ENCODE measurements at regions not wholly inside any gene's neighbourhood (a gene's known extent, or its start where the extent isn't known, plus 50 kb on each side); places are given as distances from the start of the nearest gene placed in this dataset.

GRCh38 chr1:212207822-212208520 is 77.2 kb upstream of the PPP2R5A start:
- Histone ChIP-seq H3K4me3 (ENCODE audit: low read length in 3 of 3) (no peak overlapping the region), H3K36me3 (ENCODE audit: control insufficient read depth in 3 of 3, insufficient read depth in 3 of 3, low read length in 3 of 3) (no peaks in the 10 kb centered on the region), H3K27ac (ENCODE audit: low read depth, low read length) (no peak overlapping the region), H3K27me3 (ENCODE audit: control insufficient read depth in 3 of 3, insufficient read depth in 3 of 3, low read length in 3 of 3) (no peaks in the 10 kb centered on the region), H3K9me3 (ENCODE audit: control insufficient read depth in 3 of 3, low read length in 3 of 3) (no peaks in the 10 kb centered on the region), H3K4me1 (ENCODE audit: control insufficient read depth in 3 of 3, insufficient read depth in 3 of 3, low read length in 3 of 3) (peaks cover 0 to 11% (median 10%) of the 10 kb centered on the region in 3 donors), H3K9ac (ENCODE audit: low read depth in 1 of 3, low read length in 3 of 3) (no peak overlapping the region)

- no peak overlapping the region for H3K9ac ChIP-seq (ENCODE audit: low read depth in 1 of 3, low read length in 3 of 3)
- H3K4me3 ChIP-seq (ENCODE audit: low read length in 3 of 3) = no peak overlapping the region
- no peaks in the 10 kb centered on the region for H3K9me3 ChIP-seq (ENCODE audit: control insufficient read depth in 3 of 3, low read length in 3 of 3)
- H3K27ac ChIP-seq (ENCODE audit: low read depth, low read length) = no peak overlapping the region
- H3K36me3 ChIP-seq (ENCODE audit: control insufficient read depth in 3 of 3, insufficient read depth in 3 of 3, low read length in 3 of 3) = no peaks in the 10 kb centered on the region
- H3K27me3 ChIP-seq (ENCODE audit: control insufficient read depth in 3 of 3, insufficient read depth in 3 of 3, low read length in 3 of 3) = no peaks in the 10 kb centered on the region
- H3K4me1 ChIP-seq (ENCODE audit: control insufficient read depth in 3 of 3, insufficient read depth in 3 of 3, low read length in 3 of 3) = peaks cover 0 to 11% (median 10%) of the 10 kb centered on the region in 3 donors
Observed at GRCh38 chr1:212208978-212209644, 76.1 kb upstream of the PPP2R5A start.

GRCh38 chr1:212211371-212211770 is 73.8 kb upstream of the PPP2R5A start:
- Histone ChIP-seq H3K4me3 (ENCODE audit: low read length in 3 of 3) (no peak overlapping the region), H3K27ac (ENCODE audit: low read depth, low read length) (no peak overlapping the region), H3K36me3 (ENCODE audit: control insufficient read depth in 3 of 3, insufficient read depth in 3 of 3, low read length in 3 of 3) (no peaks in the 10 kb centered on the region), H3K9me3 (ENCODE audit: control insufficient read depth in 3 of 3, low read length in 3 of 3) (no peaks in the 10 kb centered on the region), H3K27me3 (ENCODE audit: control insufficient read depth in 3 of 3, insufficient read depth in 3 of 3, low read length in 3 of 3) (no peaks in the 10 kb centered on the region), H3K4me1 (ENCODE audit: control insufficient read depth in 3 of 3, insufficient read depth in 3 of 3, low read length in 3 of 3) (peaks cover 0 to 11% (median 9%) of the 10 kb centered on the region in 3 donors), H3K9ac (ENCODE audit: low read depth in 1 of 3, low read length in 3 of 3) (no peak overlapping the region)

GRCh38 chr1:212212343-212212742 is 72.9 kb upstream of the PPP2R5A start:
- H3K9me3 ChIP-seq (ENCODE audit: control insufficient read depth in 3 of 3, low read length in 3 of 3) = no peaks in the 10 kb centered on the region
- H3K27me3 ChIP-seq (ENCODE audit: control insufficient read depth in 3 of 3, insufficient read depth in 3 of 3, low read length in 3 of 3) = no peaks in the 10 kb centered on the region
- H3K4me3 ChIP-seq (ENCODE audit: low read length in 3 of 3) = no peak overlapping the region
- no peak overlapping the region for H3K9ac ChIP-seq (ENCODE audit: low read depth in 1 of 3, low read length in 3 of 3)
- H3K36me3 ChIP-seq (ENCODE audit: control insufficient read depth in 3 of 3, insufficient read depth in 3 of 3, low read length in 3 of 3) = no peaks in the 10 kb centered on the region
- no peak overlapping the region for H3K27ac ChIP-seq (ENCODE audit: low read depth, low read length)
- peaks cover 0 to 7% (median 6%) of the 10 kb centered on the region in 3 donors for H3K4me1 ChIP-seq (ENCODE audit: control insufficient read depth in 3 of 3, insufficient read depth in 3 of 3, low read length in 3 of 3)

- Histone ChIP-seq H3K9me3 (ENCODE audit: control insufficient read depth in 3 of 3, low read length in 3 of 3) (no peaks in the 10 kb centered on the region), H3K9ac (ENCODE audit: low read depth in 1 of 3, low read length in 3 of 3) (no peak overlapping the region), H3K4me3 (ENCODE audit: low read length in 3 of 3) (no peak overlapping the region), H3K27ac (ENCODE audit: low read depth, low read length) (no peak overlapping the region), H3K36me3 (ENCODE audit: control insufficient read depth in 3 of 3, insufficient read depth in 3 of 3, low read length in 3 of 3) (no peaks in the 10 kb centered on the region), H3K27me3 (ENCODE audit: control insufficient read depth in 3 of 3, insufficient read depth in 3 of 3, low read length in 3 of 3) (no peaks in the 10 kb centered on the region), H3K4me1 (ENCODE audit: control insufficient read depth in 3 of 3, insufficient read depth in 3 of 3, low read length in 3 of 3) (peaks cover 0 to 4% (median 3%) of the 10 kb centered on the region in 3 donors)
Observed at GRCh38 chr1:212212906-212213305, 72.3 kb upstream of the PPP2R5A start.

GRCh38 chr1:212213784-212214183 is 71.4 kb upstream of the PPP2R5A start:
- Histone ChIP-seq H3K9me3 (ENCODE audit: control insufficient read depth in 3 of 3, low read length in 3 of 3) (no peaks in the 10 kb centered on the region), H3K27ac (ENCODE audit: low read depth, low read length) (no peak overlapping the region), H3K27me3 (ENCODE audit: control insufficient read depth in 3 of 3, insufficient read depth in 3 of 3, low read length in 3 of 3) (no peaks in the 10 kb centered on the region), H3K9ac (ENCODE audit: low read depth in 1 of 3, low read length in 3 of 3) (no peak overlapping the region), H3K4me1 (ENCODE audit: control insufficient read depth in 3 of 3, insufficient read depth in 3 of 3, low read length in 3 of 3) (peaks cover 0 to 8% (median 4%) of the 10 kb centered on the region in 3 donors), H3K36me3 (ENCODE audit: control insufficient read depth in 3 of 3, insufficient read depth in 3 of 3, low read length in 3 of 3) (no peaks in the 10 kb centered on the region), H3K4me3 (ENCODE audit: low read length in 3 of 3) (no peak overlapping the region)

- H3K9ac ChIP-seq (ENCODE audit: low read depth in 1 of 3, low read length in 3 of 3) = no peak overlapping the region
- no peak overlapping the region for H3K4me3 ChIP-seq (ENCODE audit: low read length in 3 of 3)
- H3K9me3 ChIP-seq (ENCODE audit: control insufficient read depth in 3 of 3, low read length in 3 of 3) = no peaks in the 10 kb centered on the region
- H3K36me3 ChIP-seq (ENCODE audit: control insufficient read depth in 3 of 3, insufficient read depth in 3 of 3, low read length in 3 of 3) = no peaks in the 10 kb centered on the region
- no peaks in the 10 kb centered on the region for H3K27me3 ChIP-seq (ENCODE audit: control insufficient read depth in 3 of 3, insufficient read depth in 3 of 3, low read length in 3 of 3)
- H3K27ac ChIP-seq (ENCODE audit: low read depth, low read length) = no peak overlapping the region
- H3K4me1 ChIP-seq (ENCODE audit: control insufficient read depth in 3 of 3, insufficient read depth in 3 of 3, low read length in 3 of 3) = peaks cover 0 to 11% (median 7%) of the 10 kb centered on the region in 3 donors
Observed at GRCh38 chr1:212214325-212214724, 70.9 kb upstream of the PPP2R5A start.

GRCh38 chr1:212215910-212216309 is 69.3 kb upstream of the PPP2R5A start:
- Histone ChIP-seq H3K4me3 (ENCODE audit: low read length in 3 of 3) (no peak overlapping the region), H3K36me3 (ENCODE audit: control insufficient read depth in 3 of 3, insufficient read depth in 3 of 3, low read length in 3 of 3) (no peaks in the 10 kb centered on the region), H3K4me1 (ENCODE audit: control insufficient read depth in 3 of 3, insufficient read depth in 3 of 3, low read length in 3 of 3) (peaks cover 0 to 11% (median 7%) of the 10 kb centered on the region in 3 donors), H3K27me3 (ENCODE audit: control insufficient read depth in 3 of 3, insufficient read depth in 3 of 3, low read length in 3 of 3) (no peaks in the 10 kb centered on the region), H3K27ac (ENCODE audit: low read depth, low read length) (no peak overlapping the region), H3K9ac (ENCODE audit: low read depth in 1 of 3, low read length in 3 of 3) (no peak overlapping the region), H3K9me3 (ENCODE audit: control insufficient read depth in 3 of 3, low read length in 3 of 3) (no peaks in the 10 kb centered on the region)

- H3K4me1 ChIP-seq (ENCODE audit: control insufficient read depth in 3 of 3, insufficient read depth in 3 of 3, low read length in 3 of 3) = peaks cover 0 to 14% (median 7%) of the 10 kb centered on the region in 3 donors
- H3K36me3 ChIP-seq (ENCODE audit: control insufficient read depth in 3 of 3, insufficient read depth in 3 of 3, low read length in 3 of 3) = no peaks in the 10 kb centered on the region
- H3K9me3 ChIP-seq (ENCODE audit: control insufficient read depth in 3 of 3, low read length in 3 of 3) = no peaks in the 10 kb centered on the region
- no peak overlapping the region for H3K9ac ChIP-seq (ENCODE audit: low read depth in 1 of 3, low read length in 3 of 3)
- no peak overlapping the region for H3K4me3 ChIP-seq (ENCODE audit: low read length in 3 of 3)
- no peak overlapping the region for H3K27ac ChIP-seq (ENCODE audit: low read depth, low read length)
- no peaks in the 10 kb centered on the region for H3K27me3 ChIP-seq (ENCODE audit: control insufficient read depth in 3 of 3, insufficient read depth in 3 of 3, low read length in 3 of 3)
Observed at GRCh38 chr1:212217633-212218032, 67.6 kb upstream of the PPP2R5A start.

- H3K4me3 ChIP-seq (ENCODE audit: low read length in 3 of 3) = no peak overlapping the region
- no peaks in the 10 kb centered on the region for H3K9me3 ChIP-seq (ENCODE audit: control insufficient read depth in 3 of 3, low read length in 3 of 3)
- H3K9ac ChIP-seq (ENCODE audit: low read depth in 1 of 3, low read length in 3 of 3) = no peak overlapping the region
Observed at GRCh38 chr1:212218065-212218464, 67.1 kb upstream of the PPP2R5A start.

More at GRCh38 chr1:212218065-212218464, 67.1 kb upstream of the PPP2R5A start:
- no peak overlapping the region for H3K27ac ChIP-seq (ENCODE audit: low read depth, low read length)
- H3K4me1 ChIP-seq (ENCODE audit: control insufficient read depth in 3 of 3, insufficient read depth in 3 of 3, low read length in 3 of 3) = peaks cover 0 to 14% (median 7%) of the 10 kb centered on the region in 3 donors
- no peaks in the 10 kb centered on the region for H3K27me3 ChIP-seq (ENCODE audit: control insufficient read depth in 3 of 3, insufficient read depth in 3 of 3, low read length in 3 of 3)
- H3K36me3 ChIP-seq (ENCODE audit: control insufficient read depth in 3 of 3, insufficient read depth in 3 of 3, low read length in 3 of 3) = no peaks in the 10 kb centered on the region

All from skeletal muscle tissue (tissue), 3 donors.